HG03565 (cell line): ENCODE measurements at regions not wholly inside any gene's neighbourhood (a gene's known extent, or its start where the extent isn't known, plus 50 kb on each side); places are given as distances from the start of the nearest gene placed in this dataset.

Source experiments
- ATAC-seq: cut with Tn5 transposase; IDR thresholded peaks from one replicate; pipeline ENCODE4 v1.9.1; 2021; ENCODE audit warnings: mild to moderate bottlenecking, moderate library complexity; ENCODE audit not compliant: unreplicated experiment

GRCh38 chr15:70409388-70409787 is 311.7 kb upstream of the TLE3 start:
- ATAC-seq: no peak

GRCh38 chr15:70407955-70408354 is 310.2 kb upstream of the TLE3 start:
- no peak for ATAC-seq

- no peak for ATAC-seq
These were observed 309.6 kb upstream of the TLE3 start for GRCh38 chr15:70407336-70407670.

GRCh38 chr15:70406617-70407335 is 309.1 kb upstream of the TLE3 start:
- no peak for ATAC-seq

GRCh38 chr15:70401709-70402108 is 304.0 kb upstream of the TLE3 start:
- ATAC-seq: no peak

GRCh38 chr15:70400766-70401541 is 303.2 kb upstream of the TLE3 start:
- ATAC-seq: no peak

GRCh38 chr15:70399204-70399603 is 301.5 kb upstream of the TLE3 start:
- ATAC-seq: no peak

GRCh38 chr15:70398694-70399093 is 301.0 kb upstream of the TLE3 start:
- no peak for ATAC-seq

- ATAC-seq: no peak
These were observed 299.1 kb upstream of the TLE3 start for GRCh38 chr15:70396807-70397206.

GRCh38 chr15:70395164-70395563 is 297.4 kb upstream of the TLE3 start:
- ATAC-seq: no peak

- ATAC-seq: no peak
These were observed 293.0 kb upstream of the TLE3 start for GRCh38 chr15:70390723-70391122.

- ATAC-seq: no peak
These were observed 290.3 kb upstream of the TLE3 start for GRCh38 chr15:70387993-70388392.

GRCh38 chr15:70387081-70387480 is 289.4 kb upstream of the TLE3 start:
- ATAC-seq: no peak

GRCh38 chr15:70385711-70386110 is 288.0 kb upstream of the TLE3 start:
- ATAC-seq: no peak

- ATAC-seq: no peak
These were observed 287.3 kb upstream of the TLE3 start for GRCh38 chr15:70385052-70385451.

- ATAC-seq: no peak
These were observed 286.1 kb upstream of the TLE3 start for GRCh38 chr15:70383856-70384255.

GRCh38 chr15:70382762-70383458 is 285.2 kb upstream of the TLE3 start:
- ATAC-seq: no peak

GRCh38 chr15:70382009-70382749 is 284.5 kb upstream of the TLE3 start:
- ATAC-seq: no peak

- no peak for ATAC-seq
These were observed 282.5 kb upstream of the TLE3 start for GRCh38 chr15:70379938-70380883.

GRCh38 chr15:70379134-70379533 is 281.4 kb upstream of the TLE3 start:
- ATAC-seq: no peak
